GM19463 (cell line): ENCODE measurements at regions not wholly inside any gene's neighbourhood (a gene's known extent, or its start where the extent isn't known, plus 50 kb on each side); places are given as distances from the start of the nearest gene placed in this dataset.
"Not testable (repeated sequence)": the region's sequence is repeated elsewhere in the genome, so short reads cannot be mapped to it uniquely, and the experiment has no call there.

Source experiments
- ATAC-seq: cut with Tn5 transposase; IDR thresholded peaks from one replicate; pipeline ENCODE4 v1.9.1; 2021; ENCODE audit warnings: mild to moderate bottlenecking, moderate library complexity; ENCODE audit not compliant: unreplicated experiment

DNA sequence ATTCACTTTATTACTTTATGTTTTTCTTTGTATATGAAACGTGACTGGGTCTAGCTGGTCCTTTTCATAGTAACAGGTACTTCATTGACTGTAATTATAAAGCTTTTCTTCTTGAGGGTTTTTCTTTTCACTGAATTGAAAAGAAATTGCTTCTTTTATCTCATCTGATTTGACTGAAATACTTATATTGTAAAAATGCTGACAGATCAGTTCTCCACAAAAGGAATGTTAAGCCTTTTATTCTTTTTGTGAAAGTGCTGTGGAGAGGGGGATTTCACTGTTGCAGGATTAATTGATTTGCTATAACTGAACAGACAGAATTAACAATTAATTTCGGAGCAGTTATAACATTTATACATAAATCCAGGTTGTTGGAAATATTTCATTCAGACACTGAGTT, 2043.6 kb upstream of the C9orf72 start:
- no peak for ATAC-seq

DNA sequence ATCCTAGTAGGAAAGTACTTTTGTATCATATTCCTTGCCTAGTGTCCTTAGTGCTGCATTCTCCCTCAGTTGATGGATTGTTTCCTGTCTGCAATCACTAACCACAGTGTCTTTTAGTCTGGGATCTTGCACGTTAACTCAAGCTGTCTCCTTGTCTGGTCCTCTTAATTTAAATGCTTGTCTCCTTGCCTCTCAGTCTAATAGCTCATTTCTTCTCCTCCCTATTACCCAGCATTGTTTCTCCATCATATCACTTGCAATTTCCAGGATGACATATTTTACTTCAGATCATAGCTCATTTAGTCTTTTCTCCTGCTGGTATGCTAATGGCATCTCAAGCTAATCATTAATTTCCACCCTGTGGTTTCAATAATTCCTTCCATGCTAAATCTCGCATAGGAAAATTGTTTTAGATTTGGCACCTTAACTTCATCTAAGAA, 2052.0 kb upstream of the C9orf72 start:
- ATAC-seq, result no peak

- no peak for ATAC-seq
Measured at GRCh38 chr9:29625931-29626330, 2052.7 kb upstream of the C9orf72 start.

DNA sequence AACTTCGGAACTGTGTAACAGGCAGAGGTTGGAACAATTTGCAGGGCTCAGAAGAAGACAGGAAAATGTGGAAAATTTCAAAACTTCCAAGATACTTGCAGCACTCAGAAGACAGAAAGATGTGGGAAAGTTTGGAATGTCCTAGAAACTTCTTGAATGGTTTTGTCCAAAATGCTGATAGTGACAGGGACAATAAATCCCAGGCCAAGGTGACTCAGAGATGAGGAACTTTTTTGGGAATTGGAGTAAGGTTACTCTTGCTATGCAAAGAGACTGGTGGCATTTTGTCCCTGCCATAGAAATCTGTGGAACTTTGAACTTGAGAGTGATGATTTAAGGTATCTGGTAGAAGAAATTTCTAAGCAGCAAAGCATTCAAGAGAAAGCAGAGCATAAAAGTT, 2055.6 kb upstream of the C9orf72 start:
- not testable (repeated sequence) for ATAC-seq

- no peak for ATAC-seq
Measured at GRCh38 chr9:29637471-29638237, 2064.4 kb upstream of the C9orf72 start.

DNA sequence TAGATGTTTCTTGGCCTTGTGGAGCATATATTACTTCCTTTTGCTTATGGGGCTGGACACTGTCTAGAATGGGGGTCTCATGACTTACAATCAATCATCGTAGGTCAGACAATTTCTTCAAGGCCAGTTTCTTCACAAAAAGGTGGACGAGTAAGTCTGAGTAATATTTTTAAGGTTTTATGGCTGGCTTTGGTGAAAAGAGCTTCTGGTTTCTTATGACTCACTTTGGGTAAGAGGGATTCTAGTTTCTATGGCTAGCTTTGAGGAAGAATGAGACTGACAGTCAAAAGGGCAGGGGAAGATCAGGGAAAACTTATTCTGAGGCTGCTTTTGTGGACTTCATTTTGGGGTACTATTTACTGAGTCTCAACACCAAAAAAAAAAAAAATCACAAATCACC, 2067.2 kb upstream of the C9orf72 start:
- ATAC-seq, result no peak

DNA sequence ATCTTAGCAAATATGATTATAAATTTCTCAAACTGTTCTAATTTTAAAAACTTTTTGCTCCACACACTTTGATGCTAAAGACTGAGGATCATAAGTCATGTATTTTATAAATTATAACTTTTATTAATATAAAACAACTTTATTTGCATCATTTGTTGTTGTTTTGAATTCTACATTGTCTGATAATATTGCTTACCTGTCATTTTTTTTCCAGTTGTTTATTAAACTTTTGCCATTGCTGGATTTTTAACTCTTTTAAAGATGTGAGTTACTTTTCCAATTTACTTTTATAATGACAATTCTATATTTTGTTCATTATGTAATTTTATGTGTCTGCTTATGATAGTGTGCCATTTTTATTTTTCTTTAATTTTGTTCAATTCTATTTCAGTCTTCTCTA, 2071.2 kb upstream of the C9orf72 start:
- ATAC-seq, result no peak

- ATAC-seq, result no peak
Measured at GRCh38 chr9:29647451-29647850, 2074.2 kb upstream of the C9orf72 start.

GRCh38 chr9:29648132-29648531, 2074.9 kb upstream of the C9orf72 start:
- ATAC-seq, result no peak

DNA sequence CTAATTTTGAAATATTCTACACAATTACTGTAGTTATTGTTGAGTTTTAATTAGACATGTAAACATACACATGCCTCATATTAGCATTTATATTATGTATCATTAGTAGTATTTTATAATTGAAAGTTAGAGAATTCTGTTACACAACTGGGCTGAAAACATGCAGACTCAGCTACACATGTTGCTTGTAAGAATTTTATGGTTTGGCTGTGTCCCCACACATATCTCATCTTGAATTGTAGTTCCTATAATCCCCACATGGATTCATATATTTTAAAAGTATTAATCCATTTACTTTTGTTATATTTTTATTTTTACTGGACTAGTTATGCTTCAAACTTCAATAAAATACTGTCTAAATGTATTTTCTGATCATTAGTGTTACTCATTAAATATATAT, 2075.3 kb upstream of the C9orf72 start:
- no peak for ATAC-seq

DNA sequence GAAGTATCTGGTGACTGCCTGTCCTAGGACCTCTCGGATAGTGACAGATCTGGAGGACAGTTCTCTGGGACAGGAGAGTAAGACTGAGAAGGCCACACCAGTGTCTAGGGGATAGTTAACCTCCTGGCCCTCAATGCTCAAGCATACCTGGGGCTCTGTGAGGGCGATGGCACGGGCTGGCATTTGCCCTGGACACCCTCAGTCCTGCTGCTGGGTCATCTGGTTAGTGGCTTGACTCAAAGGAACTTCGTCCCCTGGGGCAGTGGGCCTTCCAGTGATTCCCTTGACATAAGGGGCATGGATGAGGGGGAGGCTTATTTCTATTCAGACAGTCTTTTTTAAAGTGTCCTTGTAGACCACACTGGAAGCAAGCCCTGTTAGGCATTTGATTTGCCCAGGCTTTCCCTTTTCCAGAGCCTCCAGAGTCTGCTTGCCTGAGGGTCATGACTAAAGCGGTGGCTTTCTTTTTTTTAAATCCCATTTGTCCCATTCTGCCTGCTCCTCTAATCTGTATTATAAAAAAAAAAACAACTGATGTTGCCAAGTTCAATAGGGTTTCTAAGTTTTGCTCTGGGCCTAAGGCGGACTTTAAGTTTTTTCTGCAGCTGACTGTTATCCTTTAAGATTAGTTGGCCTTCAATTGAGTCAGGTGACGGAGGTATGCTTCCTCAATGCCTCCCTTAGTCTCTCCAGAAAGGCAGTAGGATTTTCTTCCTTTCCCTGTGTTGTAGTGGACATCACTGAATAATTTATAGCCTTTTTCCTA, 2083.5 kb upstream of the C9orf72 start:
- no peak for ATAC-seq

GRCh38 chr9:29657821-29658220, 2084.5 kb upstream of the C9orf72 start:
- ATAC-seq, result no peak

GRCh38 chr9:29659014-29659413, 2085.7 kb upstream of the C9orf72 start:
- peak; percentile 63 for ATAC-seq

GRCh38 chr9:29659736-29660135, 2086.5 kb upstream of the C9orf72 start:
- ATAC-seq, result no peak

DNA sequence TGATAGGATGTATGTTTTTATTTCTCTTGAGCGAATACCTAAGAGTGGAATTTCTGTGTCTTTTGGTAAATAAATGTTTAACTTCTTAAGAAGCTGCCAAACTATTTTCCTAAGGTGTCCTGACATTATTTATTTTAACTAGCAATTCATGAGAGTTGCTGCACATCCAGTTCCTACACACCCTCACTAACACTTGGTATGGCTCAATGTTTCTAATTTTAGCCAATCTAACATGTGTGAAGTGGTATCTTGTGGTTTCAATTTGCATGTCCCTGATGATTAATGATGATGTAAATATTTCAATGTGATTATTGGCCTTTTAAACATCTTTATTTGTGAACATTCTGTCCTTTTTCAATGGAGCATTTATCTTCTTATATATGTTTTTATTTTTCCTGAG, 2095.5 kb upstream of the C9orf72 start:
- ATAC-seq, result no peak

GRCh38 chr9:29669613-29670012, 2096.3 kb upstream of the C9orf72 start:
- no peak for ATAC-seq

DNA sequence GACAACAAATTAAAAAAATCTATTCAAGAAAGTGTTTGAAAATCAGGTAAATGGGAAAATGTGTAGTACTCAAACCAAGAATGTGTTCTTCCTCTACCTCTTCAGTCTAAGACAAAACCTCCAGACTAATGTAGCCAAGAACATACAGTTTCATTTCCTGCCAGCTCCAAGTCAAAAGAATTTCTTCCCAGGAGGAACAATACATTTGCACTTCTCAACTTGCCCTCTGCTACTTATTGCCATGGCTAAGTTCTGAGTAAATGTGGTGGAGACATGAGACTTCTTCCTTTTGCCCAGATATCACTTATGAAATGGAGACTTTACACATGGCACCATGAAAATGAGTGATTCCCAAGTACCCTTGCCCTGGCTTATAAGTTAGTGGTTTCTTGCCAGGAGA, 2112.2 kb upstream of the C9orf72 start:
- no peak for ATAC-seq

- ATAC-seq, result no peak
Measured at GRCh38 chr9:29691145-29691544, 2117.9 kb upstream of the C9orf72 start.

DNA sequence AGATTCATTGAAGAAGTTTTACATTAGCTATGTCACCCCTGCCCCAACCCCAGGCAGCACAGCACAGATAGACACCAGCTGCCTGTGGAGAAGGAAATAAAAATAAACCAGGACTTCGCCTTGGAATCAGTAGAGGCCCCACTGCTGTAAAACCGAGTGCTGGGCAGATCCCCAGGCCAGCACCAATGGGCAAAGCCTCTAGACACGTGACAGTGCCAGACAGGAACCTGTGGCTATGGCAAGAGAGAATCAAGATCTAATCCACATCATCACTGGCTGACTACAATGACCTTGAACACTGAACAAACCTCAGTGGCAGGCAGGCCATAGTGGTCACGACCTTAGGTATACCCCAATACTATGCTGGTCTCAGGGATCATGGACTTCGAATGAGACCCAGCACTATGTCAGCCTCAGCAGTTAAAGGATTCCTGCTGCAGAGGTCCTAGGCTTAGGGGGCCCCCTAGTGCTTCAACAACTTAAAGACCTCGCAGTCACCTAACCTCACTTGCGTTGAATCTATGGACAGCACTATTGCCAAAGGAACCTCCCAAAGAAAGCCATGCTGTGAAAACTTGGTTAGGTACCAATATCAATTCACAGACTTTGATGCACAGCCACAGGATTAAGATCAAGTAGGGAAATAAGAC, 2118.6 kb upstream of the C9orf72 start:
- peak; percentile 48 for ATAC-seq

- no peak for ATAC-seq
Measured at GRCh38 chr9:29697011-29697410, 2123.7 kb upstream of the C9orf72 start.

- no peak for ATAC-seq
Measured at GRCh38 chr9:29701559-29701958, 2128.3 kb upstream of the C9orf72 start.

DNA sequence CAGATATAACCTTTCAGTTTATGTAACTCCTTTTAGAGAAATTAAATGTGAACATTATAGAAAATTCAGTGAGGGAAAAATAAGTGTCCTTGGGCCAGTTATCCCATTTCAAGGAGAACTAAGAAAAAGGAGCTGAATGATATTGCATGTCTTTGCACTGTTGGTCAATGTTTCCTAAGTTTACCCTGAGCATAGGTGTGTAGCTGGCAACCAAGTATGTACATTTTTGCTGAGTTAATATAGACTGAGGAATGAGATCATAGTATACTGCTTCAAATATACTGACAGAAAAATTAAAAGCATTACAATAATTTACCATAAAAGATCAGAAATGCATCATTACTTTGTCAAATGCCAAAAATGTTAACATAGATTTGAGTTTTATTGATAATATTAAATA, 2128.7 kb upstream of the C9orf72 start:
- no peak for ATAC-seq
